ENCODE measurements at regions not wholly inside any gene's neighbourhood (a gene's known extent, or its start where the extent isn't known, plus 50 kb on each side); places are given as distances from the start of the nearest gene placed in this dataset.

DNA sequence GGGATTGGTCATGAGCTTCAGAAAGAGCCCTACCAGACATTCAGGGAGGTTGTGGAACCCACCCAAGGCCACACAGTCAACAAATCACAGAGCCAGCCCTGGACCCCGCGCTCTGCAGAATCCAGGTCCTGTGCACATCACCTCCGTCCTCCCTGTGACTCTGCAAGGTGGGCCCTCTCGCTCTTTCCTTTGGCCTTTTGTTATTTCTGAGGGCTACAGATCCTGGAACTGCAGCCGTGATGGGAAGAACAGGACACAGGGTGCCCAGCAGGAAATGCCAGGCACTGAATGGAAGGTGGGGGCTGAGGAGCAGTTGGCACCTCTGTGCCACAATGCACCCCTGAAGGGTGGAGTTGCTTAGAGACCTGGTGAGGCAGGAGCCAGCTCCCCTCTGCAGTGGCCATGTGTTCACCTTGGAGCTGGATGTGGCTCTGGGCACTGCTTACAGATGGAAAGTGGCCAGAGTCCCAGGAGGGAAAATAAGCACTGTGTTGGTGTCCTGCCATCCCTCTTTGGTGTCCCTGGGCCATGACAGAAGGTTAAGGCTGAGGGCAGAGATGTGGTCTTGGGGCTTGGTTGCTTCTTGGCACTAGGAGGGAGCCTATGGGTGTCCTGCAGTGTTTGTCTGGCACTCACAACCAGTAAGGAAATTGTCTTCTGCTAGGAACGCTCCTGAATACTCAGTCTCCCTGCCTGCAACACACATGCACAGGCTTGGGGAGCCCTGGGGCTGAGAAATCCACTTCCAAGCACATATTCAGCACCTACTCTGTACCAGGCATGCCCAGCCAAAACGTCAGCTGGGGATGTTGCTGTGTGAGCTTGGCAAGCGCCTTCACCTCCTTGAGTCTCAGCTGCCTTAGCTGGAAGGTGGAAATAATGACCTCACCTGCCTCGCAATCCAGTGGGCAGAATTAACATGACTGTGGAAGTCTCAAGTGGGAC lies 98.0 kb upstream of the SLC6A6 start:
- TF ChIP-seq, protein P1, sequence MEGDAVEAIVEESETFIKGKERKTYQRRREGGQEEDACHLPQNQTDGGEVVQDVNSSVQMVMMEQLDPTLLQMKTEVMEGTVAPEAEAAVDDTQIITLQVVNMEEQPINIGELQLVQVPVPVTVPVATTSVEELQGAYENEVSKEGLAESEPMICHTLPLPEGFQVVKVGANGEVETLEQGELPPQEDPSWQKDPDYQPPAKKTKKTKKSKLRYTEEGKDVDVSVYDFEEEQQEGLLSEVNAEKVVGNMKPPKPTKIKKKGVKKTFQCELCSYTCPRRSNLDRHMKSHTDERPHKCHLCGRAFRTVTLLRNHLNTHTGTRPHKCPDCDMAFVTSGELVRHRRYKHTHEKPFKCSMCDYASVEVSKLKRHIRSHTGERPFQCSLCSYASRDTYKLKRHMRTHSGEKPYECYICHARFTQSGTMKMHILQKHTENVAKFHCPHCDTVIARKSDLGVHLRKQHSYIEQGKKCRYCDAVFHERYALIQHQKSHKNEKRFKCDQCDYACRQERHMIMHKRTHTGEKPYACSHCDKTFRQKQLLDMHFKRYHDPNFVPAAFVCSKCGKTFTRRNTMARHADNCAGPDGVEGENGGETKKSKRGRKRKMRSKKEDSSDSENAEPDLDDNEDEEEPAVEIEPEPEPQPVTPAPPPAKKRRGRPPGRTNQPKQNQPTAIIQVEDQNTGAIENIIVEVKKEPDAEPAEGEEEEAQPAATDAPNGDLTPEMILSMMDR (IDR thresholded peaks at IDR 0.05): no peak
- no peak overlapping the region for H3K4me3 ChIP-seq
- DNase-seq (ENCODE audit: low spot score): no peak
- H3K27ac ChIP-seq: no peak overlapping the region

DNA sequence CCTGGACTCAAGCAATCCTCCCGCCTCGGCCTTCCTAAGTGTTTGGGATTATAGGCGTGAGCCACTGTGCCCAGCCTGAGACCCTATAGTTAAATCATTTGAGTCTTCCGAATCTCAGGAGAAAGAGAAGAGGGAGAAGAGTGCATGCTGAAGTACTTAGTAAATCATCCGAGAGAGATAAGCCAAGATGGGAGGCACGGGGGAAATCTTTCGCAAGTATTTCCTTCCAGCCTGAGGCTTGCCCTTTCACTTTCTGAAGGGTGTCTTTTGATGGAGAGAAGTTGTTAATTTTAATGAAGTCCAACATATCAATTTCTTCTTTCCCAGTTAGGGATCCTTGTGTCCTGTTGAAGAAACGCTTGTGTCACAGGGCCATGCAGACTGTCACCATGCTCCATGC lies 97.1 kb upstream of the SLC6A6 start:
- DNase-seq (ENCODE audit: low spot score): no peak
- Histone ChIP-seq H3K4me3 (no peak overlapping the region), H3K27ac (no peak overlapping the region)
- TF ChIP-seq, protein P1 (IDR thresholded peaks at IDR 0.05): no peak

DNA sequence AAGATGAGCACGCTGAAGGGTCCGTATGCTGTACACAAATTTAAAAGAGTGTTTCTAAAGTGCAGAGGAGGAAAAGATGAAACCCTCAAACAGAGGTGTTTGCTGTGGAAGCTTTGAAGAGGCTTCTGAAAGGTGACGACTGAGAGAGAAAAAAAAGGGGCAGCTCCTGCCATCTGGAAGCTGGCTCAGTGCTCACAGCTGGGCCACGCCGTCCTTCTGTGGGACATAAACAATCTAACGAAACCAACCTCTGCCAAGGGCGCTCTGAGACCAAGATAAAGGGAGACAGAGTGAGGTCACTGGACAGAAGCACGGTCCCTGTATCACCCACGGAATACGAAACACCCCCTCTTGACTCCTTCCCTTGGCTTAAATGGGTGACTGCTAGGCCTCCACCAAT lies 96.3 kb upstream of the SLC6A6 start:
- H3K4me3 ChIP-seq: no peak overlapping the region
- H3K27ac ChIP-seq: no peak overlapping the region
- TF ChIP-seq, protein P1 (IDR thresholded peaks at IDR 0.05): no peak
- no peak for DNase-seq (ENCODE audit: low spot score)

DNA sequence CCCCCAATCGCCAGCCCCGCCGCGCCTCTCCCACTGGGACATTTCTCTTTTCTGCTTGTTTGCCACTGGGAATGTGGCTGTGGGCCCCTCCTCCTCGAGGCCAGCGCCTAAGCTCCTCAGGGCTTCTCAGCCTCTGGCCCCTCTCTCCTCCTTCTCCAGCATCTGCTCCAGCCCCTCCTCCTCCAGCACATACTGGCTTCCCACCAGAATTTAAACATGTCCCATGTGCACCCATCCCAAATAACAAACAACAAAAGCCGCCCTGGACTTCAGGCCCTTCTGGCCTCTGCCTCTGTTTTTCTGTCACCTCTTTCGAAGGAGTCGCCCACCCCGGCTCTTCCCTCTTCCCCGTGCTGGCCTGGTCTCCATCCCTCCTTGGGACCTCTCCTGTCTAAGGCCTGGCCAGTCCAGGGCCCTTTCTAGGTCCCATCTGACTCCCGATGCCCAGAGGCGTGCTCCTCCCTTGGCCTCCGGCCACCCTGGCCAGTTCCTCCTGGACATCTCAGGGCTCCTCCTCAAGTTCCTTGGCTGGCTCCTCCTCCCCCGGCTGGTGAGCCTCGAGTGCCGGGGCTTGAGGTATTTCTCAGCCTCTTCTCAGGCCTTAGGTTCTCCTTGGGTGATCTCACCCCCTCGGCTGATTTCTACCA lies 94.6 kb upstream of the SLC6A6 start:
- TF ChIP-seq, protein P1 (IDR thresholded peaks at IDR 0.05): no peak
- no peak for DNase-seq (ENCODE audit: low spot score)
- H3K27ac ChIP-seq: no peak overlapping the region
- no peak overlapping the region for H3K4me3 ChIP-seq

DNA sequence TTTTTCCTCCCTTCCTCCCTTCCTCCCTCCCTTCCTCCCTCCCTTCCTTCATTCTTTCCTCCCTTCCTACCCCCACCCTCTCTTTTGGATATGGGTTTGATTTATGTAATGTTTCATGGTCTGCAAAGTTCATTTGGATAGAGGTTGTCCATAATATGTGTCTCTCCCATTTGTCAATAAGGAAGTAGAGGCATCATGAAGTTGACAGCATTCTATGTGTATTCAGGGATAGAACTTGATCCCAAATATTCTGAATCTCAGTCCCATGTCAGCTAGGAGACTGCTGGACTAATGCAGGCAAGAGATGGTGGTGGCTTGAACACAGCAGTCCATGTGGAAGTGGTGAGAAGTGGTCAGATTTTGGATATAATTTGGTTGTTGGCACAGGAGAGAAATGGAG lies 90.7 kb upstream of the SLC6A6 start:
- DNase-seq (ENCODE audit: low spot score): no peak
- Histone ChIP-seq H3K4me3 (no peak overlapping the region), H3K27ac (no peak overlapping the region)
- TF ChIP-seq, protein P1 (IDR thresholded peaks at IDR 0.05): no peak

DNA sequence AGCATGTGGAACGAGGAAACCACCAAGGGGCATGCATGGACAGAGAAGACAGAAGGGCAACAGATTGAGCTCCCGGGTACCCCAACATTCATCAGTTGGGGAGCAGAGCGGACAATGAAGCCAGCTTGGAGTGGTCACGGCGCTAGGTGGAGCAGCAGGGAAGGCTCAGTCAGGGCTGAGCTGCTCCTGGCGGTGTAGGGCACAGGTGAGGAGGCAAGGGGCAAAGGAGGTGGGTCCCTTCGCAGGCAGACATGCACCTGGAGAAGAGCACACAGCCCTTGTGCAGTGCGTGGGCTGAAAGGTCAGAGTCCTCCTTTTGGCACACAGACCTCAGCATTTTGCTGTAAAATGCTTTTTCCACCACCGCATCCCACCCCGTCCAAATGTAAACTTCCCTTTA lies 90.0 kb upstream of the SLC6A6 start:
- Histone ChIP-seq H3K4me3 (no peak overlapping the region), H3K27ac (no peak overlapping the region)
- TF ChIP-seq, protein P1 (IDR thresholded peaks at IDR 0.05): no peak
- no peak for DNase-seq (ENCODE audit: low spot score)
